GM04504 (cell line): ENCODE measurements at regions not wholly inside any gene's neighbourhood (a gene's known extent, or its start where the extent isn't known, plus 50 kb on each side); places are given as distances from the start of the nearest gene placed in this dataset.
"Not testable (repeated sequence)": the region's sequence is repeated elsewhere in the genome, so short reads cannot be mapped to it uniquely, and the experiment has no call there.

Experiments
- DNase-seq: peaks from one replicate; pipeline ENCODE4 v3.0.0-alpha.2; 2012; ENCODE audit warnings: low read depth

- DNase-seq = peak; percentile 81
Observed at GRCh38 chr3:178352326-178353005, 183.8 kb upstream of the KCNMB2 start.

DNA sequence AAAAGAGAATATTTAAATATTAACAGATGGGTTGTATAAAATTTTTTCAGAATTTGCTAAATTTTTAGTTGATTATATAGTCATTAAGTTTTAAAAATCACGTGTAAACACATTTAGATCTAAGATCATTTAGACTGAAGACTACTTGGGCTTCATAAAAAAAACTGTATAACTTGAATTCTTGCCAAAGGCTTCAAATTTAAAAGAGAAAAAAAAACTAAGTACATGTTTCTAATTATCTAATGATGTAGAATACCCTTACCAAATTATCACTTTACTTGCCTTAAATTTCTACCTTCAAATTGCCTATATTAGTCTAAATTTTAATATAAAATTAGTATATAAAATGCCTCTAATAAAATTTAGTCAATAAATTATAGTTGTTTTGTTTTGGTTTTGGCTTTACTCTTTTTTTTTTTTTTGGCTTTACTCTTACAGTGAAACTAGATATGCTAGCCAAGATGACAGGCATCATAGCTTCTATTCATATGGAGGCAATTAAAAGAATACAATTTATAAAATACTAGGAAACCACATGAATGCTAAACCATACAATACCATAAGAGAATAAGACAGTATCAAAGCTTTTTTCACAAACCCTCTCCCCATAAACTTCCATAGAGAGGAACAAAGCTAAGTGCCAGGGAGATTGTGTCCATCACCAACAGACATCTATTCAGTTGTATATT lies 183.1 kb upstream of the KCNMB2 start:
- peak; percentile 38 for DNase-seq

DNA sequence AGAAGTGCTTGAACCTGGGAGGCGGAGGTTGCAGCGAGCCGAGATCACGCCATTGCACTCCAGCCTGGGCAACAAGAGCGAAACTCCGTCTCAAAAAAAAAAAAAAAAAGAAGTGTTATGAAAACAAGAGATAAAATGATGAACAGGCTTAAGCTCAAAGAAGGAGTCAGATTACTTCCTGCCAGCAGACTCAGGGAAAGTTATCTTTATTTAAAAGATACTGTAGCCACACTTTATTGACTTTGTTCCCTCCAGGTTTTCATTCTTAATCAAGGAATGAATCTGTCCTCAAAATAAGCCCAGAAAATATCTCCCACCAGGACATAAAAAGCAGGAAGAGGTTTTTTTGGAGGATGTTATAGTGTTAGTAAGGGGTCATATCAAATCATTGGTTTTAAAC lies 176.5 kb upstream of the KCNMB2 start:
- DNase-seq = no peak

GRCh38 chr3:178363048-178363447 lies 173.2 kb upstream of the KCNMB2 start:
- DNase-seq = not testable (repeated sequence)

- no peak for DNase-seq
Observed at GRCh38 chr3:178367817-178368617, 168.2 kb upstream of the KCNMB2 start.

DNA sequence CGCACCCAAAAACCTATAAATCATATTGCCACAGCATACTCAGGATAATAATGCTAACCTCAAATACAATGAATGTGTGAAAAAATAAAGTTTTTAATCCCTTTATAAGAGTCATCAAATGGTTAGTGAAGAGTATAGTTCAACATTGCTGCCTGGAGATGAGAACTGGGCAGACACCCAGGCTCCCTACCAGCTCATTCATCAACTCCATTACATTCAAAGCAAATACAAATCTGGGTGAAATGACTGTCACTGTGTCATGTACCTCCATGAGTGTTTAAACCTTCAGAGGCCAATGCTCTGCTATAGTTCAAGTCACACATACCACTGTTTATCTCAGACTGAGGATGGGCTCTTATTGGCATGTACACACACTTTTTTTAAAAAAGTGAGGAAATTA lies 167.2 kb upstream of the KCNMB2 start:
- no peak for DNase-seq

GRCh38 chr3:178369811-178370210 lies 166.4 kb upstream of the KCNMB2 start:
- no peak for DNase-seq

- no peak for DNase-seq
Observed at GRCh38 chr3:178370387-178370786, 165.8 kb upstream of the KCNMB2 start.

- DNase-seq = no peak
Observed at GRCh38 chr3:178381555-178381954, 154.7 kb upstream of the KCNMB2 start.

GRCh38 chr3:178381971-178382448 lies 154.2 kb upstream of the KCNMB2 start:
- DNase-seq = no peak

- peak; percentile 87 for DNase-seq
Observed at GRCh38 chr3:178382449-178383061, 153.7 kb upstream of the KCNMB2 start.

- no peak for DNase-seq
Observed at GRCh38 chr3:178384321-178385230, 151.7 kb upstream of the KCNMB2 start.

DNA sequence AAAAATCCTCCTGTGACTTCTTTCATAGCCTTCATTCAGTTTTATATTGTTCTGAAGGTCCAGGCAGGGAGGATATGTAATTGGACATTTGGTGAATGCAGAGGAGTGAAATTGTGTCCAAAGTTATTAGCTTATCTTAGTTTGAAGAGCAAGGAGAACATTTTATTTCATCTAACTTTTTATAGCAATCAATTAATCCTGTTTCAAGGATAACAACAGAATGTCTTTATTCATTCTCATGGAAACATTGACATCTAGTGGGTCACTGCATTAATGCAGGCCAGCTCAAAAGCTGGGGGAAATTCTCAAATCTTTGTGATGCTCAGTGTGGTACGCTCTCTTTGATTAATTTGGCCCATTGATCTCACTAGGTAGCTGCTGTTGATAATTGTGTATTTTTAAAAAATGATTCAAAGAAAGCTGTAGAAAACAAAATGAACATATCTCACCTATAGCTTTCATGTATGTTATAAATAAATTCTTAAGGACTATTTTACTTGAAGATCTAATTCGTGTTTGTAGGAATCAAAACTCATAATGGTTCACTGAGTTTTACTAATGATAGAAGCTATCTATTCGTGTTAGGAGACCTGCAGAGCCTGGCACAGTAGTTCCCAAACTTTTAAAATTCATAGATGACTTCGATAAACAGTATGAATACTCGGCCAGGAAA lies 150.8 kb upstream of the KCNMB2 start:
- no peak for DNase-seq

DNA sequence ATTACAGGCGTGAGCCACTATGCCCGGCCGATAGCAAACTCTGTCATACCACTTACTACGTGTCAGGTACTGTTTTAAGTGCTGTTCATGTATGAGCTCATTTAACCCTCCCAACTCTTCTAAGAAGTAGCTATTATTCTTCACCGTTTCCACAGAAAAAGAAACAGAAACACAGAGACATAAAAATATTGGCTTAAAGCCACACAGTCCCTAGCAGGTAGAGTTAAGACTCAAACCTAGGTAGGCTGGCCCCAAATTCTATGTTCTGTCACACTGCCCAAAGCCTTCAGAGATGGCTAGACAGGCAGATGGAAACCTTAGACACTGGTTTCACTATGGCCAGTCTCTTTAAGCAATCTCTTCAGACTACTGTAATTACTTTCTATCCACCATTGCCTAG lies 149.8 kb upstream of the KCNMB2 start:
- DNase-seq = no peak

- DNase-seq = no peak
Observed at GRCh38 chr3:178386880-178387279, 149.4 kb upstream of the KCNMB2 start.

- no peak for DNase-seq
Observed at GRCh38 chr3:178388473-178388872, 147.8 kb upstream of the KCNMB2 start.

DNA sequence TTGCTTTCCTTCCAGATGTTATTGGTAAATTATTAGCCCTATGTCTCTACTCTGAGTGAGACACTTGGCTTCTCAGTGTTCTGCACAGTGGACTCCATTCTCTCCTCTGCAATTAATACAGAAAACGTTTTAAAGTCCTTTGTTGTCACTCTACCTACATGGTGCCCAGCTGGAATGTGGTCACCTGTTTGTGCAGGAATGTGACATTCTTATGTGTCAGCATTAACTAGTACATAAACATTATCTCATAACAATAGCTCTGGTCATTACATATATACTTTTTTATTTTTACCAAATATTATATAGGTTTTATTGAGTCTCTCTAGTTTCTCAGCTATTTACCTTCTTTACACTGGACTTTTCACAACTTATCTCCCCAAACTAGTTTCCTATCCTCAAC lies 147.0 kb upstream of the KCNMB2 start:
- DNase-seq = no peak

GRCh38 chr3:178392511-178392926 lies 143.7 kb upstream of the KCNMB2 start:
- peak; percentile 51 for DNase-seq

GRCh38 chr3:178393146-178393545 lies 143.1 kb upstream of the KCNMB2 start:
- no peak for DNase-seq

- DNase-seq = peak; percentile 63
Observed at GRCh38 chr3:178393824-178394223, 142.4 kb upstream of the KCNMB2 start.

GRCh38 chr3:178396318-178396717 lies 139.9 kb upstream of the KCNMB2 start:
- no peak for DNase-seq
